ENCODE measurements at regions not wholly inside any gene's neighbourhood (a gene's known extent, or its start where the extent isn't known, plus 50 kb on each side); places are given as distances from the start of the nearest gene placed in this dataset.

- TF ChIP-seq POLR2A (IDR thresholded peaks at IDR 0.05): no peak
- TF ChIP-seq, protein P1, sequence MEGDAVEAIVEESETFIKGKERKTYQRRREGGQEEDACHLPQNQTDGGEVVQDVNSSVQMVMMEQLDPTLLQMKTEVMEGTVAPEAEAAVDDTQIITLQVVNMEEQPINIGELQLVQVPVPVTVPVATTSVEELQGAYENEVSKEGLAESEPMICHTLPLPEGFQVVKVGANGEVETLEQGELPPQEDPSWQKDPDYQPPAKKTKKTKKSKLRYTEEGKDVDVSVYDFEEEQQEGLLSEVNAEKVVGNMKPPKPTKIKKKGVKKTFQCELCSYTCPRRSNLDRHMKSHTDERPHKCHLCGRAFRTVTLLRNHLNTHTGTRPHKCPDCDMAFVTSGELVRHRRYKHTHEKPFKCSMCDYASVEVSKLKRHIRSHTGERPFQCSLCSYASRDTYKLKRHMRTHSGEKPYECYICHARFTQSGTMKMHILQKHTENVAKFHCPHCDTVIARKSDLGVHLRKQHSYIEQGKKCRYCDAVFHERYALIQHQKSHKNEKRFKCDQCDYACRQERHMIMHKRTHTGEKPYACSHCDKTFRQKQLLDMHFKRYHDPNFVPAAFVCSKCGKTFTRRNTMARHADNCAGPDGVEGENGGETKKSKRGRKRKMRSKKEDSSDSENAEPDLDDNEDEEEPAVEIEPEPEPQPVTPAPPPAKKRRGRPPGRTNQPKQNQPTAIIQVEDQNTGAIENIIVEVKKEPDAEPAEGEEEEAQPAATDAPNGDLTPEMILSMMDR (IDR thresholded peaks at IDR 0.05): no peak
Measured at GRCh38 chr17:51491416-51491815, 231.1 kb downstream of the UTP18 start.

Measured in uterus (tissue), 2 donors.